ENCODE measurements at regions not wholly inside any gene's neighbourhood (a gene's known extent, or its start where the extent isn't known, plus 50 kb on each side); places are given as distances from the start of the nearest gene placed in this dataset.

- DNase-seq = no peak
These were observed 92.3 kb upstream of the RTL6 start for GRCh38 chr22:44590291-44590690.

- DNase-seq = no peak
These were observed 91.8 kb upstream of the RTL6 start for GRCh38 chr22:44589831-44590230.

- no peak for DNase-seq
These were observed 90.3 kb upstream of the RTL6 start for GRCh38 chr22:44588348-44588747.

- no peak for DNase-seq
These were observed 89.8 kb upstream of the RTL6 start for GRCh38 chr22:44587737-44588310.

- peak; percentile 87 for DNase-seq
These were observed 89.1 kb upstream of the RTL6 start for GRCh38 chr22:44586999-44587736.

- DNase-seq = no peak
These were observed 88.4 kb upstream of the RTL6 start for GRCh38 chr22:44586351-44586990.

GRCh38 chr22:44585559-44586350 is 87.7 kb upstream of the RTL6 start:
- DNase-seq = no peak

- DNase-seq = no peak
These were observed 86.3 kb upstream of the RTL6 start for GRCh38 chr22:44584256-44584902.

- DNase-seq = no peak
These were observed 85.8 kb upstream of the RTL6 start for GRCh38 chr22:44583854-44584253.

- DNase-seq = peak; percentile 32
These were observed 85.2 kb upstream of the RTL6 start for GRCh38 chr22:44583061-44583760.

GRCh38 chr22:44582016-44582415 is 84.0 kb upstream of the RTL6 start:
- DNase-seq = no peak

GRCh38 chr22:44581096-44581435 is 83.0 kb upstream of the RTL6 start:
- DNase-seq = no peak

- peak; percentile 43 for DNase-seq
These were observed 82.4 kb upstream of the RTL6 start for GRCh38 chr22:44580176-44581095.

GRCh38 chr22:44578516-44579230 is 80.6 kb upstream of the RTL6 start:
- no peak for DNase-seq

- no peak for DNase-seq
These were observed 80.1 kb upstream of the RTL6 start for GRCh38 chr22:44578110-44578457.

GRCh38 chr22:44577391-44578109 is 79.5 kb upstream of the RTL6 start:
- no peak for DNase-seq

GRCh38 chr22:44576311-44577260 is 78.6 kb upstream of the RTL6 start:
- DNase-seq = no peak

GRCh38 chr22:44575381-44576268 is 77.6 kb upstream of the RTL6 start:
- no peak for DNase-seq

All from retina (tissue), 1 donor.